ENCODE measurements at regions not wholly inside any gene's neighbourhood (a gene's known extent, or its start where the extent isn't known, plus 50 kb on each side); places are given as distances from the start of the nearest gene placed in this dataset.
"Not testable (repeated sequence)": the region's sequence is repeated elsewhere in the genome, so short reads cannot be mapped to it uniquely, and the experiment has no call there.

DNA sequence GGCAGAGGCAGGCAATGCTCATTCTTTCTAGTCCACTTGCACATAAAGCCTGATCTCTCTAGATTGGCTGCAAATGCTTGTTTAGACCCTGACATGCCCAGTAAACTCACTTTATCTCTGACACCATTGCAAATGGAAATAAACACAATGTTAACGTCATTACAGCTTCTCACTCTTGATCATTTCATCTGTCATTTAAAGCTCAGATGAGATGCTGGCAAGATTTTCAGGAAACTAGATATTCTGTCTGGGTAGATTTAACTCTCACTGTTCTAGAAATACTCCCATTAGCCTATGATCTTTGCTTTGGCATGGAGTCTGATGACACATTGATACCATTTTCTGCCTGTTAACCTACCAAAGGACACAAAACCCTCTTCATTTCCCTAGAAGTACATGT, 320.7 kb upstream of the HNRNPA3 start:
- Histone ChIP-seq H3K27ac (no peak overlapping the region), H3K4me3 (no peak overlapping the region), H3K9me3 (no peaks in the 10 kb centered on the region), H3K36me3 (no peaks in the 10 kb centered on the region), H3K27me3 (no peaks in the 10 kb centered on the region), H3K4me1 (no peaks in the 10 kb centered on the region)
- TF ChIP-seq POLR2AphosphoS5 (IDR thresholded peaks at IDR 0.05) = no peak
- TF ChIP-seq, protein P1, sequence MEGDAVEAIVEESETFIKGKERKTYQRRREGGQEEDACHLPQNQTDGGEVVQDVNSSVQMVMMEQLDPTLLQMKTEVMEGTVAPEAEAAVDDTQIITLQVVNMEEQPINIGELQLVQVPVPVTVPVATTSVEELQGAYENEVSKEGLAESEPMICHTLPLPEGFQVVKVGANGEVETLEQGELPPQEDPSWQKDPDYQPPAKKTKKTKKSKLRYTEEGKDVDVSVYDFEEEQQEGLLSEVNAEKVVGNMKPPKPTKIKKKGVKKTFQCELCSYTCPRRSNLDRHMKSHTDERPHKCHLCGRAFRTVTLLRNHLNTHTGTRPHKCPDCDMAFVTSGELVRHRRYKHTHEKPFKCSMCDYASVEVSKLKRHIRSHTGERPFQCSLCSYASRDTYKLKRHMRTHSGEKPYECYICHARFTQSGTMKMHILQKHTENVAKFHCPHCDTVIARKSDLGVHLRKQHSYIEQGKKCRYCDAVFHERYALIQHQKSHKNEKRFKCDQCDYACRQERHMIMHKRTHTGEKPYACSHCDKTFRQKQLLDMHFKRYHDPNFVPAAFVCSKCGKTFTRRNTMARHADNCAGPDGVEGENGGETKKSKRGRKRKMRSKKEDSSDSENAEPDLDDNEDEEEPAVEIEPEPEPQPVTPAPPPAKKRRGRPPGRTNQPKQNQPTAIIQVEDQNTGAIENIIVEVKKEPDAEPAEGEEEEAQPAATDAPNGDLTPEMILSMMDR (IDR thresholded peaks at IDR 0.05) = no peak
- no peak for TF ChIP-seq POLR2A (IDR thresholded peaks at IDR 0.05)
- TF ChIP-seq EP300 (IDR thresholded peaks at IDR 0.05) = no peak
- WGBS, 5 donors = 25 to 40% (median 29%) methylated on average over 1 of the region's 1 CpG
- intact Hi-C loops (cut with DNase I; ENCODE audit: low total_unique reads) = no loop called here
- no peak for DNase-seq

DNA sequence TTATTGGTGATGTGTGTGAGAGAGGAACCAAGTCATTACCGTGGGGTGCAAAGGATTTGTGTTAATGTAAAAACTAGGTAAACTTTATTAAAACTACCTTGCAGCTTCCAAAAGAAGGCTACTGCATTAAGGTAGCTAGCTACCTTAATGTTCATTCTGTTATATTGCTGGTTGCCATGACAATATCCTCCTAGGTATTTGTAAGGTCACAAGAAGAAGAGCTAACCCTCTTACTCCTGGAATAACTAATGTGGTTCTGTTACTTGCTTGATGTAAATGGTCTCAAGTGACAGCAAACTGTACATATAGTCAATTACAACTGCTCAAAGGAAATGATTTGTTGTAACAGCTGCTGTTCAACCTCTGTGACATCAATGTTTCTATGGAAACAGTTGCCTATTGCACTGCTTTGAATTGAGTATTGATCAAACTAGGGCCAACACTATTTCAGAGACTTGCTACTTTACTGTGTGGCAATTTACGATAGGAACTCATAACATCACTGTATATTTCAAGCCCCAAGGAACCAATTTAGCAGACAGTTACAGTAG, 319.8 kb upstream of the HNRNPA3 start:
- peak in 1 of 2 donors; percentile 13 for DNase-seq
- TF ChIP-seq EP300 (IDR thresholded peaks at IDR 0.05) (no peak), POLR2A (IDR thresholded peaks at IDR 0.05) (no peak), POLR2AphosphoS5 (IDR thresholded peaks at IDR 0.05) (no peak)
- TF ChIP-seq, protein P1 (IDR thresholded peaks at IDR 0.05) = no peak
- WGBS, 5 donors = 71 to 81% (median 77%) methylated on average over 2 of the region's 2 CpGs
- Histone ChIP-seq H3K36me3 (no peaks in the 10 kb centered on the region), H3K27ac (no peak overlapping the region), H3K4me3 (no peak overlapping the region), H3K27me3 (no peaks in the 10 kb centered on the region), H3K9me3 (no peaks in the 10 kb centered on the region), H3K4me1 (no peaks in the 10 kb centered on the region)
- intact Hi-C loops (cut with DNase I; ENCODE audit: low total_unique reads) = no loop called here

DNA sequence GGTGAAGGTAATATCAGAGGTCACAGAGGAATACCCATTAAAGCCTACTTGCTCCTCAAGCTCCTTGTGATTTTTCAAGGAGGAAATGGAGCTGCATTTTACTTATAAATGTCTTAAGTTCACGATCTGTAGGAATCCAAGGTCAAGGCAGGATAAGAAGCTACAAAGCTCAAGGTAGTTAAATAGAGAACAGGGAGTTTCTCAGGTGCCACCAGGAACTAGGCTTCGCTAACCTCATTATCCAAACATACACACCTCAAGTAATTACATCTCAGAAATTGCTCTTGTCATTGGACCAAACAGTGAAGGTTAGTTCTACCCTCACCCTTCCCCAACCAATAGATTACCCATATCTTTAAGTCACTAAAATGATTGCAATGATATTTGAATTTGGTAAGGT, 317.4 kb upstream of the HNRNPA3 start:
- Histone ChIP-seq H3K27ac (no peak overlapping the region), H3K4me1 (no peaks in the 10 kb centered on the region), H3K9me3 (no peaks in the 10 kb centered on the region), H3K36me3 (no peaks in the 10 kb centered on the region), H3K4me3 (no peak overlapping the region), H3K27me3 (no peaks in the 10 kb centered on the region)
- DNase-seq = no peak
- intact Hi-C loops (cut with DNase I; ENCODE audit: low total_unique reads) = no loop called here
- 58 to 71% (median 66%) methylated on average over 2 of the region's 2 CpGs for WGBS, 5 donors
- TF ChIP-seq POLR2A (IDR thresholded peaks at IDR 0.05) = no peak
- TF ChIP-seq, protein P1 (IDR thresholded peaks at IDR 0.05) = no peak
- TF ChIP-seq EP300 (IDR thresholded peaks at IDR 0.05) = no peak
- no peak for TF ChIP-seq POLR2AphosphoS5 (IDR thresholded peaks at IDR 0.05)

DNA sequence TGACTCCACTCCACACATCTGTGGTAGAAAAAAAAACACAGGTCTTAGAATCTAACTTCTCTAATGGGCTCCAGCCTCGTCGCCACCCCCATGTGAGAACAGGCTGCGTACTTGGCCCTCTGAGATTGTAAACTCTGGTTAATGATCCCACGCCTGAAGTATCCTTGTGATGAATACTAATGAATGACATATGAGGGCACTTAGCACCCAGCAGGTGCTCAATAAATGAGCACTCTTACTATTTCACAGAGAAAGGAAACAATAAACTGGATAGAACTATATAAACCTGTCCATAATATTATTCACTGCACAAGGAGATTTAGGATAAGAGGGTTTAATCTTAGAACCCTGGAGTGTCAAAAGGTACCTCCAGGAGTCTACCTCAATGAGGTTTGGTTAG, 310.1 kb upstream of the HNRNPA3 start:
- H3K9me3 ChIP-seq = no peaks in the 10 kb centered on the region
- no peak for DNase-seq
- no peak overlapping the region for H3K27ac ChIP-seq
- WGBS, 5 donors = 73 to 79% (median 76%) methylated on average over 4 of the region's 4 CpGs
- no peak for TF ChIP-seq EP300 (IDR thresholded peaks at IDR 0.05)
- TF ChIP-seq, protein P1 (IDR thresholded peaks at IDR 0.05) = no peak
- no peak for TF ChIP-seq POLR2AphosphoS5 (IDR thresholded peaks at IDR 0.05)
- no peak for TF ChIP-seq POLR2A (IDR thresholded peaks at IDR 0.05)
- H3K27me3 ChIP-seq = no peaks in the 10 kb centered on the region
- no peak overlapping the region for H3K4me3 ChIP-seq
- intact Hi-C loops (cut with DNase I; ENCODE audit: low total_unique reads) = no loop called here
- H3K36me3 ChIP-seq = no peaks in the 10 kb centered on the region
- no peaks in the 10 kb centered on the region for H3K4me1 ChIP-seq

DNA sequence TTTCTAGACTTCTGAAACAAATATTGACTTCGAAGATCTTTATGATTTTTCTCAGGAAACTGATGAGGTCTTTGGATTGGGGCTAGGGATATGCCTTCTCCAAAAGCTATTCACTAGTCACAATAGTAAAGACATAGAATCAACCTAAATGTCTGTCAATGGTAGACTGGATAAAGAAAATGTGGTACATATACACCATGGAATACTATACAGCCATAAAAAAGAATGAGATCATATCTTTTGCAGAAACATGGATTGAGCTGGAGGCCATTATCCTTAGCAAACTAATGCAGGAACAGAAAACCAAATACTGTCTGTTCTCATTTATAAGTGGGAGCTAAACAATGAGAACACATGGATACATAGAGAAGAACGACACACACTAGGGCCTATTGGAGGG, 308.5 kb upstream of the HNRNPA3 start:
- DNase-seq; H3K4me3 ChIP-seq; intact Hi-C loops (cut with DNase I; ENCODE audit: low total_unique reads); H3K36me3 ChIP-seq; H3K27ac ChIP-seq; H3K9me3 ChIP-seq; H3K27me3 ChIP-seq; H3K4me1 ChIP-seq: not testable (repeated sequence)
- WGBS, 5 donors = 69 to 97% (median 90%) methylated on average over 2 of the region's 2 CpGs

Measured in stomach (tissue), 8 donors.